GM23338 (cell line): ENCODE measurements at regions not wholly inside any gene's neighbourhood (a gene's known extent, or its start where the extent isn't known, plus 50 kb on each side); places are given as distances from the start of the nearest gene placed in this dataset.

Source experiments
- ATAC-seq: fragments of 200-7000 bp; cut with Tn5 transposase; 3 replicates; pipeline ENCODE4 v1.9.1; 2020
- DNase-seq: peaks from one replicate; pipeline ENCODE4 v3.0.0-alpha.2; 2015; ENCODE audit warnings: low spot score
- H2AFZ ChIP-seq: fragments of 200-600 bp; sonication (generic); 2 replicates; pipeline ENCODE4 v1.8.0; 2016; ENCODE audit warnings: antibody characterized with exemption, mild to moderate bottlenecking, moderate library complexity
- H3F3A ChIP-seq: fragments of 200-600 bp; sonication (generic); replicated peaks from 2 replicates; pipeline ENCODE4 v1.8.0; 2017; ENCODE audit warnings: antibody characterized with exemption, mixed run types, low read depth
- H3K27ac ChIP-seq: fragments of 200-600 bp; sonication (generic); 2 replicates; pipeline ENCODE4 v1.6.1; 2016; ENCODE audit warnings: low read depth
- H3K27me3 ChIP-seq: fragments of 200-600 bp; sonication (generic); 2 replicates; pipeline ENCODE4 v1.8.0; 2016; ENCODE audit warnings: mild to moderate bottlenecking, mixed run types, moderate library complexity; ENCODE audit not compliant: insufficient read depth
- H3K36me3 ChIP-seq: fragments of 200-600 bp; sonication (generic); 2 replicates; pipeline ENCODE4 v1.8.0; 2016; ENCODE audit warnings: mild to moderate bottlenecking; ENCODE audit not compliant: insufficient read depth
- H3K4me1 ChIP-seq: fragments of 200-600 bp; sonication (generic); 2 replicates; pipeline ENCODE4 v1.8.0; 2016; ENCODE audit warnings: mild to moderate bottlenecking, moderate library complexity; ENCODE audit not compliant: insufficient read depth
- H3K4me2 ChIP-seq: fragments of 200-600 bp; sonication (generic); 2 replicates; pipeline ENCODE4 v1.7.1; 2017; ENCODE audit warnings: mixed run types
- H3K4me3 ChIP-seq: fragments of 200-600 bp; sonication (generic); 2 replicates; pipeline ENCODE4 v1.6.1; 2016; ENCODE audit warnings: mixed run types
- H3K79me2 ChIP-seq: fragments of 200-600 bp; sonication (generic); replicated peaks from 2 replicates; pipeline ENCODE4 v1.8.0; 2017; ENCODE audit warnings: mild to moderate bottlenecking; ENCODE audit not compliant: insufficient read depth
- H3K9me2 ChIP-seq: fragments of 200-600 bp; sonication (generic); 2 replicates; pipeline ENCODE4 v1.8.0; 2017; ENCODE audit not compliant: insufficient read depth
- H4K20me1 ChIP-seq: fragments of 200-600 bp; sonication (generic); replicated peaks from 2 replicates; pipeline ENCODE4 v1.8.0; 2017; ENCODE audit warnings: mild to moderate bottlenecking; ENCODE audit not compliant: insufficient read depth
- H3K27ac Mint-ChIP-seq: 2 replicates; pipeline ENCODE4 v1.8.0; 2020; ENCODE audit warnings: inconsistent platforms, mild to moderate bottlenecking, moderate library complexity, mixed read lengths
- H3K27me3 Mint-ChIP-seq: 3 replicates; pipeline ENCODE4 v1.8.0; 2022; ENCODE audit warnings: low read depth, mild to moderate bottlenecking, moderate library complexity, mixed read lengths, inconsistent platforms; ENCODE audit not compliant: insufficient read depth, poor library complexity
- H3K36me3 Mint-ChIP-seq: 3 replicates; pipeline ENCODE4 v1.8.0; 2021; ENCODE audit warnings: low read depth, mild to moderate bottlenecking, inconsistent platforms, moderate library complexity, mixed read lengths
- H3K4me1 Mint-ChIP-seq: 3 replicates; pipeline ENCODE4 v1.8.0; 2020; ENCODE audit warnings: mild to moderate bottlenecking, inconsistent platforms, mixed read lengths
- H3K4me3 Mint-ChIP-seq: 3 replicates; pipeline ENCODE4 v1.8.0; 2021; ENCODE audit warnings: moderate library complexity, mild to moderate bottlenecking, inconsistent platforms, mixed read lengths
- H3K9me3 Mint-ChIP-seq: 3 replicates; pipeline ENCODE4 v1.8.0; 2020; ENCODE audit warnings: moderate library complexity, mild to moderate bottlenecking, inconsistent platforms, mixed read lengths
- CTCF ChIP-seq, 2 experiments: fragments of 200-600 bp in 1 of 2; sonication (generic) in 1 of 2; conservative IDR thresholded peaks; 2 replicates each; pipeline versions ENCODE4 v1.5.1 to v1.6.1; 2016 to 2017; ENCODE audit warnings: antibody characterized with exemption in 2 of 2, low read depth in 2 of 2, mild to moderate bottlenecking in 2 of 2, moderate library complexity in 1 of 2
- ETS1 ChIP-seq: IDR thresholded peaks from 2 replicates; pipeline ENCODE4 v1.6.1; 2016; ENCODE audit warnings: antibody characterized with exemption
- NANOG ChIP-seq: IDR thresholded peaks from 2 replicates; pipeline ENCODE4 v1.6.1; 2016; ENCODE audit warnings: antibody characterized with exemption, borderline replicate concordance
- POLR2AphosphoS5 ChIP-seq: IDR thresholded peaks from 2 replicates; pipeline ENCODE4 v1.6.1; 2016; ENCODE audit warnings: antibody characterized with exemption, low read depth
- REST ChIP-seq: IDR thresholded peaks from one replicate; pipeline ENCODE4 v1.6.1; 2018; ENCODE audit warnings: antibody characterized with exemption; ENCODE audit not compliant: unreplicated experiment
- STAT1 ChIP-seq: IDR thresholded peaks from one replicate; pipeline ENCODE4 v1.6.1; 2016; ENCODE audit warnings: antibody characterized with exemption; ENCODE audit not compliant: unreplicated experiment
- ZNF462 ChIP-seq: fragments of 250-450 bp; sonication (Bioruptor Pico); IDR thresholded peaks from 2 replicates; pipeline ENCODE4 v1.5.0; 2020; ENCODE audit warnings: mild to moderate bottlenecking, moderate library complexity

GRCh38 chr12:17609153-17609552 lies 480.8 kb downstream of the RERGL start:
- Mint-ChIP-seq H3K27me3 (no peaks in the 10 kb centered on the region), H3K36me3 (no peaks in the 10 kb centered on the region), H3K27ac (no peak overlapping the region; the same call in 1 of the 2 replicates), H3K9me3 (no peaks in the 10 kb centered on the region), H3K4me3 (no peak overlapping the region), H3K4me1 (no peaks in the 10 kb centered on the region; the same call in 2 of the 3 replicates)
- Histone ChIP-seq H3K4me2 (no peak overlapping the region), H3K4me1 (no peaks in the 10 kb centered on the region), H3K27me3 (no peaks in the 10 kb centered on the region), H3K9me2 (no peaks in the 10 kb centered on the region), H3K79me2 (no peaks in the 10 kb centered on the region), H2AFZ (no peak overlapping the region), H3K27ac (no peak overlapping the region), H4K20me1 (no peaks in the 10 kb centered on the region), H3K4me3 (no peak overlapping the region), H3K36me3 (no peaks in the 10 kb centered on the region), H3F3A (no peaks in the 10 kb centered on the region)
- TF ChIP-seq ETS1 (no peak), REST (no peak), NANOG (no peak), ZNF462 (CRISPR knock-in tag) (no peak), POLR2AphosphoS5 (no peak), STAT1 (no peak), CTCF (conservative IDR thresholded peaks at IDR 0.05; ENCODE audit: low read depth in 2 of 2) (no peak)
- ATAC-seq (no peak), DNase-seq (no peak)
